ENCODE measurements at regions not wholly inside any gene's neighbourhood (a gene's known extent, or its start where the extent isn't known, plus 50 kb on each side); places are given as distances from the start of the nearest gene placed in this dataset.

DNA sequence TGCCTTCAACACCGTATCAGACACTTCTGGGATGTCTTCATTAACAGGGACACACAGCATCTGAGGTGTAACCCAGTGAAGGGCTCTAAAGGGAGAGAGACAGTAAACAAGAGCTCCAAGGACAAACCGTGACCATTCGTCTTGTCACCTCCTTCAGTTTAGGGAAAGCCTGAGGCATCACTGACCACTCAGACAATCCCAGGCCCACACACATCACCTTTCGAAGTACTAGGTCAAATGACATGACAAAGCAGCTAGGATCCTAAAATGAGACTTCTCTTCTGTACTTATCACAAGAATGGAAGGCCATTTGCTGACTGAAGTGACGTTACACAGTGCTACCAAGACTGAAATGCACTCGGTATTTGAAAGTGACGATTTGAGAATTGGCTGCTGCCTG lies 200.7 kb upstream of the KCTD7 start:
- TF ChIP-seq CTCF (optimal IDR thresholded peaks at IDR 0.05 in 1 of 3, IDR thresholded peaks at IDR 0.05 in 1 of 3, conservative IDR thresholded peaks at IDR 0.05 in 1 of 3; ENCODE audit: extremely low read depth in 1 of 3, insufficient read depth in 2 of 3, low read length in 3 of 3) (no peak), EZH2 (IDR thresholded peaks at IDR 0.05; ENCODE audit: low read length) (no peak)
